Thoracic aorta (tissue), 2 donors: ENCODE measurements at regions not wholly inside any gene's neighbourhood (a gene's known extent, or its start where the extent isn't known, plus 50 kb on each side); places are given as distances from the start of the nearest gene placed in this dataset.

Experiments
- ATAC-seq: fragments of 150-250 bp; one replicate; pipeline ENCODE4 v1.8.0; 2017; ENCODE audit warnings: low read depth; ENCODE audit not compliant: insufficient number of reproducible peaks, low FRiP score
- DNase-seq: peaks from one replicate; pipeline ENCODE4 v3.0.0-alpha.2; 2020; ENCODE audit warnings: low spot score
- H3K27ac ChIP-seq, 2 donors: fragments of 200-600 bp; sonication (generic); 1 replicate in 1 of 2; 2 replicates in 1 of 2; pipeline ENCODE4 v1.5.1; 2016; ENCODE audit warnings: mild to moderate bottlenecking in 2 of 2, moderate library complexity in 2 of 2
- H3K27me3 ChIP-seq: fragments of 200-600 bp; sonication (generic); replicated peaks from 2 replicates; pipeline ENCODE4 v1.6.0; 2016; ENCODE audit warnings: mild to moderate bottlenecking; ENCODE audit not compliant: insufficient read depth
- H3K36me3 ChIP-seq: fragments of 200-600 bp; sonication (generic); one replicate; pipeline ENCODE4 v1.5.1; 2016
- H3K4me1 ChIP-seq, 2 donors: fragments of 200-600 bp; sonication (generic); 1 replicate in 1 of 2; 2 replicates in 1 of 2; pipeline versions ENCODE4 v1.5.1 to v1.6.0; 2016; ENCODE audit warnings: low read depth in 2 of 2, mild to moderate bottlenecking in 1 of 2; ENCODE audit not compliant: control insufficient read depth in 1 of 2
- H3K4me3 ChIP-seq: fragments of 200-600 bp; sonication (generic); 2 replicates; pipeline ENCODE4 v1.5.1; 2016; ENCODE audit warnings: mild to moderate bottlenecking
- H3K9me3 ChIP-seq: fragments of 200-600 bp; sonication (generic); 2 replicates; pipeline ENCODE4 v1.5.1; 2016
- CTCF ChIP-seq: fragments of 200-600 bp; sonication (generic); IDR thresholded peaks from one replicate; pipeline ENCODE4 v1.5.1; 2019; ENCODE audit warnings: antibody characterized with exemption

GRCh38 chr6:71466362-71466761, 177.8 kb downstream of the OGFRL1 start:
- ATAC-seq (no peak), DNase-seq (no peak)
- H3K9me3 ChIP-seq = peaks cover 8% of the 10 kb centered on the region

GRCh38 chr6:71468038-71468437, 179.4 kb downstream of the OGFRL1 start:
- Histone ChIP-seq H3K27me3 (no peaks in the 10 kb centered on the region), H3K4me1 (peaks cover 0 to 20% of the 10 kb centered on the region in 2 donors), H3K4me3 (no peak overlapping the region), H3K36me3 (no peaks in the 10 kb centered on the region), H3K27ac (peak overlapping the region; percentile 67 to 77), H3K9me3 (peaks cover 8% of the 10 kb centered on the region)
- ATAC-seq = no peak
- DNase-seq = no peak
- no peak for TF ChIP-seq CTCF

More at GRCh38 chr6:71466362-71466761, 177.8 kb downstream of the OGFRL1 start:
- H3K27ac ChIP-seq = no peak overlapping the region
- TF ChIP-seq CTCF = no peak
- no peaks in the 10 kb centered on the region for H3K27me3 ChIP-seq
- H3K4me3 ChIP-seq = no peak overlapping the region
- H3K36me3 ChIP-seq = no peaks in the 10 kb centered on the region
- H3K4me1 ChIP-seq = peaks cover 0 to 20% of the 10 kb centered on the region in 2 donors

GRCh38 chr6:71468841-71469700, 180.5 kb downstream of the OGFRL1 start:
- peaks cover 5% of the 10 kb centered on the region for H3K9me3 ChIP-seq
- DNase-seq = peak; percentile 27
- no peaks in the 10 kb centered on the region for H3K36me3 ChIP-seq
- H3K27ac ChIP-seq = peak overlapping the region; percentile 67 to 77
- peak; percentile 96 for ATAC-seq
- H3K4me3 ChIP-seq = peak overlapping the region; percentile 65
- H3K27me3 ChIP-seq = no peaks in the 10 kb centered on the region
- H3K4me1 ChIP-seq = peaks cover 0 to 20% of the 10 kb centered on the region in 2 donors
- no peak for TF ChIP-seq CTCF

GRCh38 chr6:71471718-71472117, 183.1 kb downstream of the OGFRL1 start:
- H3K4me1 ChIP-seq = peaks cover 0 to 21% of the 10 kb centered on the region in 2 donors
- H3K27ac ChIP-seq = no peak overlapping the region
- TF ChIP-seq CTCF = no peak
- no peaks in the 10 kb centered on the region for H3K27me3 ChIP-seq
- no peaks in the 10 kb centered on the region for H3K9me3 ChIP-seq
- no peak overlapping the region for H3K4me3 ChIP-seq
- no peak for DNase-seq
- ATAC-seq = no peak
- no peaks in the 10 kb centered on the region for H3K36me3 ChIP-seq

- H3K9me3 ChIP-seq = no peaks in the 10 kb centered on the region
- ATAC-seq (peak; percentile 53), DNase-seq (peak; percentile 64)
- peaks cover 6 to 27% of the 10 kb centered on the region in 2 donors for H3K4me1 ChIP-seq
- H3K27ac ChIP-seq = no peak overlapping the region
- no peak for TF ChIP-seq CTCF
- H3K4me3 ChIP-seq = no peak overlapping the region
- H3K36me3 ChIP-seq = no peaks in the 10 kb centered on the region
- no peaks in the 10 kb centered on the region for H3K27me3 ChIP-seq
Observed at GRCh38 chr6:71473926-71474325, 185.3 kb downstream of the OGFRL1 start.
